ENCODE measurements at regions not wholly inside any gene's neighbourhood (a gene's known extent, or its start where the extent isn't known, plus 50 kb on each side); places are given as distances from the start of the nearest gene placed in this dataset.

GRCh38 chr15:36079021-36079420 lies 500.4 kb upstream of the CDIN1 start:
- dilution Hi-C loops (cut with HindIII; ENCODE audit: low sequenced_read_pairs, unreplicated experiment), result no loop called here
- no TSS peak for BruUV-seq (replicated peaks)
- WGBS, 2 experiments (ENCODE audit: extremely low coverage in 2 of 2, insufficient read length in 1 of 2), result 60% methylated on average over 3 of the region's 3 CpGs; no CpG with 5 or more reads in 1 of the 2 experiments
- Histone ChIP-seq H3K9me1 (ENCODE audit: insufficient read depth, low read length) (no peaks in the 10 kb centered on the region), H4K91ac (ENCODE audit: insufficient read depth, low read depth, low read length) (no peak overlapping the region), H2BK5ac (ENCODE audit: low read depth, low read length, poor library complexity, severe bottlenecking) (no peak overlapping the region), H3K4me3 (ENCODE audit: insufficient read depth, low read depth, low read length) (no peak overlapping the region), H3K9ac (ENCODE audit: low read depth, low read length) (no peak overlapping the region), H3K4ac (ENCODE audit: low read depth, low read length) (no peak overlapping the region), H2BK20ac (ENCODE audit: low read depth, low read length) (no peak overlapping the region), H2AK5ac (ENCODE audit: low read depth, low read length) (no peak overlapping the region), H2BK120ac (ENCODE audit: low read depth, low read length) (no peak overlapping the region), H4K8ac (ENCODE audit: low read depth in 2 of 2, low read length in 2 of 2) (no peak overlapping the region), H3K27me3 (ENCODE audit: control insufficient read depth, insufficient read depth, low read length) (no peaks in the 10 kb centered on the region), H3K56ac (ENCODE audit: extremely low read depth, insufficient read depth, low read length) (no peak overlapping the region), H3K36me3 (ENCODE audit: control insufficient read depth, insufficient read depth, low read length) (no peaks in the 10 kb centered on the region), H3K14ac (replicated peaks; ENCODE audit: low read depth, low read length) (no peak overlapping the region), H2BK15ac (ENCODE audit: low read depth, low read length) (no peak overlapping the region), H3K4me2 (ENCODE audit: low read depth, low read length) (no peak overlapping the region), H3K23ac (ENCODE audit: low read depth, low read length) (no peak overlapping the region), H4K5ac (ENCODE audit: low read depth, low read length) (no peak overlapping the region), H3K18ac (ENCODE audit: low read depth, low read length) (no peak overlapping the region), H3K4me1 (ENCODE audit: control insufficient read depth, insufficient read depth, low read length) (no peaks in the 10 kb centered on the region), H2AFZ (replicated peaks; ENCODE audit: low read length, poor library complexity) (no peak overlapping the region), H3K79me1 (ENCODE audit: low read depth in 1 of 2, low read length in 2 of 2) (no peaks in the 10 kb centered on the region), H2AK9ac (replicated peaks; ENCODE audit: low read depth, low read length, poor library complexity) (no peak overlapping the region), H4K20me1 (ENCODE audit: insufficient read depth, low read length) (no peaks in the 10 kb centered on the region), H3K9me3 (ENCODE audit: control insufficient read depth, insufficient read depth, low read length) (no peaks in the 10 kb centered on the region; the same call in 1 of the 2 replicates), H3K27ac (ENCODE audit: insufficient read depth, low read length) (no peak overlapping the region)
- in situ Hi-C loops (cut with MboI; ENCODE audit: low sequenced_read_pairs), result no loop called here
- ATAC-seq (ENCODE audit: low read depth) (no peak), DNase-seq (no peak)
- ChIA-PET CTCF (no interaction called here), POLR2A (ENCODE audit: unreplicated experiment) (no interaction called here)
- intact Hi-C loops (cut with micrococcal nuclease), result no loop called here
- TF ChIP-seq RFX5 (IDR thresholded peaks at IDR 0.05; ENCODE audit: low read depth, low read length), result no peak
- TF ChIP-seq MAZ (IDR thresholded peaks at IDR 0.05; ENCODE audit: borderline replicate concordance, low read depth, low read length), result no peak
- no peak for TF ChIP-seq RAD21 (IDR thresholded peaks at IDR 0.05; ENCODE audit: low read length)
- no peak for TF ChIP-seq MXI1 (IDR thresholded peaks at IDR 0.05; ENCODE audit: borderline replicate concordance, low read depth, low read length)
- TF ChIP-seq CTCF (conservative IDR thresholded peaks at IDR 0.05; ENCODE audit: low read depth, low read length), result no peak
- no peak for TF ChIP-seq FOS (IDR thresholded peaks at IDR 0.05; ENCODE audit: low read depth, low read length)
- TF ChIP-seq MAFK (IDR thresholded peaks at IDR 0.05; ENCODE audit: low read depth, low read length), result no peak
- no peak for TF ChIP-seq CHD1 (IDR thresholded peaks at IDR 0.05; ENCODE audit: low read depth, low read length)
- no peak for TF ChIP-seq NFE2L2 (IDR thresholded peaks at IDR 0.05; ENCODE audit: low read depth, low read length)
- TF ChIP-seq ELK1 (IDR thresholded peaks at IDR 0.05; ENCODE audit: borderline replicate concordance, low read depth, low read length), result no peak
- TF ChIP-seq POLR2A (IDR thresholded peaks at IDR 0.05; ENCODE audit: low read depth, low read length), result no peak
- TF ChIP-seq BHLHE40 (IDR thresholded peaks at IDR 0.05; ENCODE audit: low read depth, low read length), result no peak
- TF ChIP-seq USF2 (IDR thresholded peaks at IDR 0.05; ENCODE audit: low read depth, low read length), result no peak
- no peak for TF ChIP-seq RCOR1 (IDR thresholded peaks at IDR 0.05; ENCODE audit: insufficient replicate concordance, low read length)
- no peak for TF ChIP-seq SMC3 (IDR thresholded peaks at IDR 0.05; ENCODE audit: low read depth, low read length)

Measured in IMR-90 (cell line).